HG03378 (cell line): ENCODE measurements at regions not wholly inside any gene's neighbourhood (a gene's known extent, or its start where the extent isn't known, plus 50 kb on each side); places are given as distances from the start of the nearest gene placed in this dataset.

Source experiments
- ATAC-seq: cut with Tn5 transposase; IDR thresholded peaks from one replicate; pipeline ENCODE4 v1.9.1; 2021; ENCODE audit warnings: mild to moderate bottlenecking, moderate library complexity; ENCODE audit not compliant: unreplicated experiment

DNA sequence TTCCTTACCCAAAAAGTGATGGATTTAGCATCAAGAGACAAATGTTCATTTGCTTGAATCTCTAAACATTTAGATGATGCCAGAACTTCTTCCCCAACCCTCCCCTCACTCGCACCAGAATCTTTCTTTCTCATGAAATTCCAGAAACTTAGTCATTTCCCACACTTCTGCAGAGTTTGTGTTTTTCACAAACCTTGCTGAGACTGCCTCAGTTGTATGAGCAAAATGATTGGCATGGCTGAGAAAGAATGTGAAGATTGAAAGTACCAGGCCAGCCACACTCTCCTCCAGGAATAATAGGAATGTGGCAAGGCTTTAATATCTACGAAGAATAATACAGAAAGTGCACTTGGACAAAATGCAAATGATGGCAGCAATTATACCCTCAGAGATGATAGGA, 428.3 kb upstream of the CDH6 start:
- ATAC-seq = no peak

DNA sequence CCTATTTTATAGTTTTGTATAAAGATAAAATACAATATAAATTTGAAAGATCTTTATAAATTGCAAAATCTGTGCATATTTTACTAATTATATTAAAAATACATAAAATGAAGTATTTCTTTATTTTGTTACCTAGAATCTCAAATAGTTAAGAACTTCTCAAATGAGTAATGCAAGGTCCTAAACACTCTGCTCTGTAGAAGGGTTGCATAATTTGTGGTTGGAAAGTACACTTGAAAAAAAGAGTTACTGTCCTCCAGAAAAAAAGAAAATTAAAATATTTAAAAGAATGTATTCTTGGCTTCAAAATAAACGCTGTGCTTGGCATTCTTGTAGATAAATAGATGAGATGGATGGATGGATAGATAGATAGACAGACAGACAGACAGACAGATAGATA, 428.8 kb upstream of the CDH6 start:
- no peak for ATAC-seq

DNA sequence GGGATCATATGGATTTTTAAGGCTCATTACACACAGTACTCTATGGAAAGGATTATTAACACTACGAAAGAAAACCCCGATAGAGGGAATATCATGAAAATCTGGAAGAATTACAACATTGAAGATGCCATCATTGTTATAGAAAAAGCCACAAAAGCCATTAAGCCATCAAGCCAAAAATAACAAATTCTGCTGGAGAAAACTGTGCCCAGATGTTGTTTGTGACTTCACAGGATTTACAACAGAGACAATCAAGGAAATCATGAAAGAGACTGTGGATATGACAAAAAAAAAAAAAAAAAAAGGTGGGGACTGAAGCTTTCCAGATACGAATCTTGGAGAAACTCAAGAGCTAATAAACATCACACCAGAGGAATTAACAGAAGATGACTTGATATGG, 433.8 kb upstream of the CDH6 start:
- no peak for ATAC-seq

DNA sequence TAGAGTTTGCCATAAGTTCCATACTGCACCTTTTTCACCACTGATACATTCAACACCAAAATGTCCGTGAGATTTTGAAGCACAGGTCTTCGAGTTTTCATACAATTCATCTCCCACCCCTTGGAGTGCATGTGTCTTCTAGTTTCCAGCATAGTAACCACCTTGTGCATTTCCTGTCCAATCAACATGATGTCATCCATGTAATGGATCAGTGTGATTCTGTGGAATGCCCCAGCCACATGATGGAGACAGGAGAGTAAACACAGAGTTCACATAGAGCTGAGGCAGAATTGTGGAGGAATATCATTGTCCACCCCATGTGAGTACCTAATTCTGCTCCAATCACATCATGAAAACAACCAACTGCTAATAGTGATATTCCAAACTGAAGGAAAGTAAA, 441.5 kb upstream of the CDH6 start:
- no peak for ATAC-seq

DNA sequence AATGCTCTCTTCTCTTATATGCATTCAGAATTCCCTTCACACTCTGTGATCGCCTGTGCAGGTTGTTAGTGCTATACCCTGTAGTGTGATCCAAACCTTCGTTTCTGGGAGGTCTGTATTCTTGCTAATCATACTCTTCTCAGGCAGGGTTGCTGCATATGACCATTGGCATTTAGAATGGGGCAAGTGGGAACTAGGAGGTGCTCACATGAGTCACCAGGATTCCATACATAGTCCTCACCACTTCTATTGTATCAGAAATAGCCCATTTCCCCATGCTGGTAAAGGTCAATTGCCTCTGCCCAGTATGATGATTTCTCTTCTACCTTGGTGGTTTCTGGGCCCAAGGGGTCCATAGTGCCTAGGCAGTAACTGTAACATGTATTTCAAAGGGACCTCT, 443.5 kb upstream of the CDH6 start:
- no peak for ATAC-seq

DNA sequence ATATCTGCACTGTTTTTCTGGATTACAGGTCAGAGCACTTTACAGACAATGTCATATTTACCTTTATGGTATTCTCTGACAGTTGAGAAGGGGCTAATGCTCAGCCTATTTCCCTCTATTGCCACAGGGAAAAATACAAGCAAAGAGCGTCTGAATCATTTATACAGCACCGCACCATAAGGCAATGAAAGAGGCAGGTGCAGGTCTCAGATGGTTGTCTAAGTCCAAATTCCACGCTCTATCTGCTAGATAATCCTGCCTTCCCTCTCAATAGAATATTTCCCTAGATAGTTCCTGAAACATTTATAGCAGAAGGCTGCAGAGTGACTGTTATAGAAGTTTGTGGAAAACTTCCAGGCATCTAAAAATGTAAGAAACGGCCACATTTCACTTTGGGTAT, 446.1 kb upstream of the CDH6 start:
- no peak for ATAC-seq

DNA sequence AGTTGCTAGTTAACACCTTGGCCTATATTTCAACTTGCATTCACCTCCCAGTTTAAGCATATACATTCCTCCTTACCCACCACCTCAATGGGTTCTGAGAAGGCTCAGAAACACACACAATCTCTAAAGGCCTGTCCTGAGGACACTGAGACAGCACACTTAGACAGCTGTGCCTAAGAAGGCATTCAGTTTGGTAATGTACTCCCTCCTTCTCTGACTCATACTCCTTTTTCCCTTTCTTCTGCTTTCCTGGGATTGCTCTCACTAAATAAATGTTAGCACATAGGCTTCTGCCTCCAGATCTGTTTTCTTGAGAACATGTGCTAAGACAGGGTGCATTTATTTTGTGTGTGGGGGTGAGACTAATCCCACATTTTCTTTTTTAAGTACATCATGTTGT, 456.8 kb upstream of the CDH6 start:
- no peak for ATAC-seq

DNA sequence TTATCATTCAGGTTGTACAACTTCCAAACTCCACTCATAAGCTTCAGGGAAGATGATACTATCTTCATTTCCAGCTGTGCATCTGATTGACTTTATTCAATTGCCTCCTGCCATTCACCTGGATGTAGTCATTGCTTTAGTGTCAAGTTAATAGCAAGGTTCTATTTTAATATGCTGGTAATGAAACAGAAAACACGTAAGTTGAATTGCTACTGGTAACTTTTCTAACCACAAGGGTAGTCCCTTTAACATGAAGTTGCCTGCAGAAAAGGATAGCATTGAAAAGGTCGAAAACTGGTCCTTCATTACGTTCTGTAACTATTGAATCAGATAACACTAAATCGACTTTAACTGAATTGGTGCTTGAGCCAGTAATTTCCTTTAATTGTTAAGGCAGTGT, 459.4 kb upstream of the CDH6 start:
- ATAC-seq = no peak

DNA sequence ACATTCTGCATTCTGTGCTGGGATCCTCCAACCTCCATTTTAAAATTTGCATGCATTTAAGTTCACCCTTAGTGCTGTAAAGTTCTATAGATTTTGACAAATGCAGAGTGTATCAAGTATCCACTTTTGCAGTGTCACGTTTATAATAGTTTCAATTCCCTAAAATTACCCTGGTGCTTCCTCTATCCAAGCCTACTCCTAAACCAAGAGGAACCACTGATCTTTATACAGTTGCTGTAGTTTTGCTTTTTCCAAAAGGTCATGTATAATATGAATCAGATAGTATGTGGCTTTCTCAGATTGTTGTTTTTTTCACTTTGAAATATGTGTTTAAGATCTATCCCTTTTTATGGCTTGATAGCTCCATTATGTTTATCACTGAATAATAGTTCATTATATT, 468.4 kb upstream of the CDH6 start:
- no peak for ATAC-seq

DNA sequence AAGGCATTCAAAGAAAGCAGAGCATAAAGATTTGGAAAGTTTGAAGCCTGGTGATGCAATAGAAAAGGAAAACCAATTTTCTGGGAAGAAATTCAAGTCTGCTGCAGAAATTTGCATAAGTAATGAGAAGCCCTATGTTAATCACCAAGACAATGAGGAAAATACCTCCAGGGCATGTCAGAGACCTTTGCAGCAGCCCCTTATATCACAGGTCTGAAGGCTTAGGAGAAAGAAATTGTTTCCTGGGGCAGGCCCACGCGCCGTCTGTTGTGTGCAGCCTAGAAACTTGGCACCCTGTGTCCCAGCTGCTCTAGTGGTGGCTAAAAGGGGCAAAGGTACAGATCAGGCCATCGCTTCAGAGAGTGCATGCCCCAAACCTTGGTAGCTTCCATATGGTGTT, 495.3 kb upstream of the CDH6 start:
- ATAC-seq = no peak

DNA sequence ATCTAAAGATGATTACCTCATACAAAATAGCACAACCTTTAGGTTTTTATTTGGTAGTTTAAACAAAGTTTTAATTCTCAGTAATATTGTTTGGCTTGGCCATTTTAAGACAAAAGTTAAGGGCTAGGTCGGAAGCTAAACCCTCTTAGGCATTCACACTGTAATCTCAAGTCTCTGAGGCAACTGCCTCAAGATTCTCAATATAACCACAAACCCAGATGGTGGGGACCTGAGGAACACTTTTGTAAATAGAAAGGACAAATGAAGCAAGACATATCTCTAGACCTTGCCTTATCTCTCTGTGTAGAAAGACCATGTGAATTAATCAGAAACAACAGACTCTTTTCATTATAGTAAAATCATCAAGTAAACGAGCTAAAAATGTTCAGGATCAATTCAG, 500.2 kb upstream of the CDH6 start:
- ATAC-seq = no peak

DNA sequence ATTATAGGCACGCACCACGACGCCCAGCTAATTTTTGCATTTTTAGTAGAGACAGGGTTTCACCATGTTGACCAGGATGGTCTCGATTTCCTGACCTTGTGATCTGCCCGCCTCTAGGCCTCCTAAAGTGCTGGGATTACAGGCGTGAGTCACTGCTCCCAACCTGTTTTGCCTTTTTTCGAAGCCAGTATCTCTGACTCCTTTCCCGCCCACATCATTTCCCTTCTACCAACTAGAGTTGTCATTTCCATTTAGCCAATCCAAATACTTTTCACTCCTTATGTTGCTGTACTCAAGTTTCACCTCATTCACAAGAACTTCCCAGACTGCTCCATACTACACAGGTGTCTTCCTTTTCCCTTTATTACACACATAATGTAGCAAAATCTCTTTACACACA, 502.6 kb upstream of the CDH6 start:
- ATAC-seq = no peak

DNA sequence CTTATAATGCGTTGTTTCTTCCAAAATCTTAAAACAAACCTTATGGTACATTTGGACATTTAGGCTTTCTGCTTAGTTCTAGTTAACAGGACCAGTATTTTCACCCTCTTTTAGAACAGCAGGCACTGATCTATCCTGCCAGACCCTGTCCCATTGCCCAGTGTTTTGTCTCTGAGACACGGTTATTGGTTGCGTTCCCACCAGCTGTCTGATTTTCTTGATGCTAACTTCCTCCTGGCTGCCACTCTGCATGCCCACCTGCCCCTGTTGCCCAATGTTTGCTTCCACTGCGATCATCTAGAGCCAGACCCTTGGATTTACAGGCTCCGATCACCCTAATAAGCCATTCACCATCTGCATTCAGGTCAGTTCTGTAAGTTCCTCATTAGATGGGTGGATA, 506.0 kb upstream of the CDH6 start:
- ATAC-seq = no peak

DNA sequence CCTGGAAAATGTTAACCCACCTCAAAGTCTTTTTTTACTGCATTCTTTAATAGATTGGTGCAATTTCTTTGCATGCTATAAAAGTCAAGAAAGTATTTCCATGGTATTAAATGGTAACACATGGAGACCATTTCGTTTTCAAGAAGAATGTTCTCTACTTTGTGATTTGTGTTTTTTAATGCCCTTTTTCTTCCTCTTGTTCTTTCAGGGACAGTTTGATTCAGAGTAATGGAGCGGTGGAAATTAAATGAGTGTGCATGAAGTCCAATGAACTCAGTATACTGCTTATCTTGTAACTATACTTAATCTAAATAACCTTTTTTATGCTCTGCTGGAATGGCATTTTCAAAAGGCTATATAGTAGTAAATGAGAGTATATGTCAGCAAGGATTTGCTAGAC, 507.0 kb upstream of the CDH6 start:
- no peak for ATAC-seq

DNA sequence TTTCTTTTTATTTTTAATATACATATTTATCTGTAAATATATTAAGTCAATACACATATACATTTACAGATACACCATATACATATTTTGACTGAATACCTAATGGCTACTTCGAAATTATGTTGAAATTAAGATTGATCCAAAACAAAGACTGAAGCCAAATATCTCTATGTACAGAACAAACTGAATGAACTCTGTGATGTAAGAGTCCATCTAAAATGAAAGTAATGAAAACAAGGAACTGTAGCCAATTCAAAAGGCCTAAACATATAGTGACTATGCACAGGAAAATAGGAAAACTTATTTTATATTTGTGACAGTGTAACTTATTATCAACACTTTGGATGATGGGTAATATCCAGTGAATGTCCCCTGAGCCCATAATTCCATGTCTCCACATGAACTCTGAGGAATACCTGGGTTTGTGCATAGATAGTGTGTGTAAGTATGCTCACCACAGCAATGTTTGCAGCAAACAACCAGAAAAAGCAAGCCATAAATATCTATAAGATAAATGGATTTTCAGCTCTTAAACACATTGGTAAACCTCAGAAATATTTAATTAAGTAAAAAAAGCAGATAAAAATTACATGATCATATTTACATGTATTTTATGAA, 517.2 kb upstream of the CDH6 start:
- no peak for ATAC-seq

DNA sequence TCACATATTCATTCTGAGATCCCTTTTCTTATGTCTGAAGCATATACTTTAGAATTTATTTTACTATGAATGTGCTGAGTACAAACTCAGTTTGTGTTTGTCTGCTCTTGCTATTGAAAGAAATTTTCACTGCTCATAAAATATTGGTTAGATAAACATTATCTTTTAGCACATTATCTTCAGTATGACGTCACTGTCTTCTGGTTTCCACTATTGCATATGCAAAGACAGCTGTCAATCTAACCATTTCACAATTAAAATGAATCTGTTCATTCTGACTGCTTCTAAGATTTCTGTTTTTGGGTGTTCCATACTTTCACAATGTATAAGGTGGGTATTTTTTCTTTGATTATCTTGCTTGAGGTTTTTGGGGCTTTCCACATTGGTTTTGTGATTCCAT, 526.2 kb upstream of the CDH6 start:
- no peak for ATAC-seq

DNA sequence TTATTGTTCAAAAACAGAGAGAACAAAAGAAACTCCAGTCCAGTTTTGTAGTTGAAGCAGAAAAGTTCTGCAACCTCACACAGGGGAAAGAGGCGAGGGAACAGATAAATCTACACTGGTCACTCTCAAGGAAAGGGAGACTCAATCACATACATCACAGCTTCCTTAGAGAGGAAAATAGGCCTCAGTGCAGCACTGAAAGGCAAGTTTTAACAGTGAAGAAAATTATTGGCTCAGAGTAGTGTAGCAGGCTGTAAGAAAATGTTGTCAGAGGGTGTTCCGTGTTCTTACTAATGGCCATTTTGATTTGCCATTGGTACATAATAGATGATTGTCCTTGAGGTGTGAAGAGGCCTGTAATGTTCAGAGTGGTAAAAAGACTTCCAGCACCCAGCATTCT, 530.0 kb upstream of the CDH6 start:
- ATAC-seq = no peak

DNA sequence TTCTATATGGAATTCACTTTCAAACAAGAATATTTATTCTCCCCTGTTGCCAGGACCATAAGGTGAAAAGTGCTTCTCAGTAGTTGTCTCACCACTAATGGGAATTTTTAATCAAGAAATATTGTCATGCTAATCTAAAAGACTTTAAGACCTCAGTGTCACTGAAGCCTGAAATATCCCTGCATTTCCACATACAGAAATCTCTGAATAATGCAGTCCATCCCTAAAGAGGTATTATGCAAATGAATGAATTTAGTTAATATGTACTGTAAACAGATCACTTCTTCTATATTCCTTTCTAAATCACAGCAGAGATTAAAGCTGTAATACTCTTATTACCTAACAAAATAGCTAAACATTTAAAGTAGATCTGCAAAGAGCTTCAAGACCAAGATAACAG, 531.1 kb upstream of the CDH6 start:
- ATAC-seq = no peak

DNA sequence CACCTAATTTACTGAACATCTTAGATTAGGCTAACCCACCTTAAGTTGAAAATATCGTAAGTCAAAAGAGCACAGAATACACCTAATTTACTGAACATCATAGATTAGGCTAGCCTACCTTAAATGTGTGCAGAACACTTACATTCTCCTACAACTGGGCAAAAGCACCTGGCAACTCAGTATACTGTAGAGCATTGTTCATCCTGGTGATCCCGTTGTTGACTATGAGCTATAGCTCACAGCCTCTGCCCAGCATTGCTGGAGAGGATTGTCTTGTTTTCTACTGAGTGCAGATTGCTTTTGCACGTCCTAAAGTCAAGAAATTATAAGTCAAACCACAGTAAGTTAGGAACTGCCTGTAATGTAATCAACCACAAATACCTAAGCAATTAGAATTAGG, 531.8 kb upstream of the CDH6 start:
- no peak for ATAC-seq

DNA sequence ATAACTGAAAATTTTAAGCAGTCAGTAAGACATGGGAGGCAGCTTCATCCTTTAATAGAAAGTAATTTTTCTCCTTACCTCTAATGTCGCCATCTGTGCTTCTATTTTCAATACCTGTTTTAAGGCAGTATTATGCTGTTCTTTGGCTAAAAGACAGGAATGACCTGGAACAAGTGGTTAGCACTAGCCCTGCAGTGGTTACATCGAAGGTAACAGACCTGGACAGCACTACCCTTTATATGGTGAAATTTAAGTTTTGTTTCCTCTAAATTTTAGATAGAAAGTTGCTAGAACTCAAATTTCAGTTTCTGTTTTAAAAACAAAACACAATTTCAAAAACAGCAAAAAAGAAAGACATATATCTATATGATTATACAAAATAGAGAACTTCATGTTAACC, 534.1 kb upstream of the CDH6 start:
- no peak for ATAC-seq

DNA sequence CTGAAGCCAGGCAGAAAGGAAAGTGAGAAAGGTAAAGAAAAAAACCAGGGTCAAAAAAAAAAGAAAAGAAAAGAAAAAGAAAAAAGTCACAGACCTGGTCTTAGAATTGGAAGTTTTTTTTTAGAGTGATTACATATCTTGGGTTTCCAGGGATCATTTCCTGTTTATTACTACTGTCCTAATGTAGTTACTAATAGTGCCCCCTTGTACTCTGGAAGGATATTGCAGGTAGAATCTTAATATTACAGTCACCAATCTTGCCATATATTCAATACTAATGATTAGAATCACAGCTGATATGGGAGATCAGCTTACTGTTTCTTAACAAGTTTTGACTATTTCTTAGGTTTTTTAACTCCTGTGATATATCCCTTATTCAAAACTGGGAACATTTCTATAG, 543.2 kb upstream of the CDH6 start:
- no peak for ATAC-seq

DNA sequence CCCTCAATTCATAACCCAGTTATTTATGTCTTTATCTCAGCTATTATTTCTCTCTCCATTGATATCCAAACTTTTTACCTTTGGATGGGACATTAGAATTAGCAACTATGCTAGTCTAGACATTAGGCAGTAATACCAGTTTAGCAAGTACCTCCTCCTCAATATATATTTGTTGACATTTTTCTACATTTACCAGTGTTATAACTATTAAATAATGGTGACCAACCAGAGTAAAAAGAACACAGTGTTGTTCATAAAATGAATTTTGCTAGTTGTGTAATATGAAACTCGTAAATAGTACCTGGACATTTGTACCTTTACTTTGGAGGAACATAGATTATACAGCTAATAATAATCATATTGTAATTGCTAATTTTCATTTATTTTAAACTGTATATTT, 554.6 kb upstream of the CDH6 start:
- no peak for ATAC-seq

DNA sequence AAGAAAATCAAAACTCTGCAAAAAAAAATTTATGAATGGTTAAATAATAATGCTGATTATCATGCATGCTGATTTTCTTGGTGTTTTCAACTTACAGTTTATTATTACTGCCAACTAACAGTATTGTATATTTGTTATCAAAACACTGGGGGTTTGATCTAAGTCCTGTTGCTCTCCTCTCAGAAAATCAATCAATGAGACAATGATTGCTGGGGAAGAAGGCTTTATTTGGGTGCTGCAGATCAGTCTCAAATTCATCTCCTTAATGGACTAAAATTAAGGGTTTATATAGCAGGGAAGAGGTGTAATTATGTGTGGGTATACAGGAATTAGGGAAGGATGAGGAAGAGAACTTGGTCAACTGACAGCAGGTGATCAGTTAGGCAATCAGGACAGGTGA, 565.5 kb upstream of the CDH6 start:
- no peak for ATAC-seq

DNA sequence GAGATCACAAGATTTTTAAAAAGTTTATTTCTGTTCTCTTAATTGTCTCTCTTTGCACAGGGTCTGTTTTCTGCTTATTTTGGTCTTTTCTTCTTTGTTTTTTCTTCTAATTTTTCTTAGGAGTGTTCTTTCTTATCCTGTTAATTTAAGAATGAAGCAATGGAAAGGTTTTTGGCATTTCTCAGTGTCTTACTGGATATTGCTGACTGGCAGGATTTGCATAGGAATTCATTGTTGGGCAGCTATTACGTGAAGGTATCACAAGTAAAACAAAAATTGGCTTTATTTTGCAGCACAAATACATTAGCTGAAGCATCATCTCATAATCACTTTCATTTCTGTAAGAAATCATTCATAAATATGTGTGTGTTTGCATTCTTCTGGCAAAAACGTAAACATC, 566.9 kb upstream of the CDH6 start:
- ATAC-seq = no peak
